ENCODE measurements at regions not wholly inside any gene's neighbourhood (a gene's known extent, or its start where the extent isn't known, plus 50 kb on each side); places are given as distances from the start of the nearest gene placed in this dataset.

DNA sequence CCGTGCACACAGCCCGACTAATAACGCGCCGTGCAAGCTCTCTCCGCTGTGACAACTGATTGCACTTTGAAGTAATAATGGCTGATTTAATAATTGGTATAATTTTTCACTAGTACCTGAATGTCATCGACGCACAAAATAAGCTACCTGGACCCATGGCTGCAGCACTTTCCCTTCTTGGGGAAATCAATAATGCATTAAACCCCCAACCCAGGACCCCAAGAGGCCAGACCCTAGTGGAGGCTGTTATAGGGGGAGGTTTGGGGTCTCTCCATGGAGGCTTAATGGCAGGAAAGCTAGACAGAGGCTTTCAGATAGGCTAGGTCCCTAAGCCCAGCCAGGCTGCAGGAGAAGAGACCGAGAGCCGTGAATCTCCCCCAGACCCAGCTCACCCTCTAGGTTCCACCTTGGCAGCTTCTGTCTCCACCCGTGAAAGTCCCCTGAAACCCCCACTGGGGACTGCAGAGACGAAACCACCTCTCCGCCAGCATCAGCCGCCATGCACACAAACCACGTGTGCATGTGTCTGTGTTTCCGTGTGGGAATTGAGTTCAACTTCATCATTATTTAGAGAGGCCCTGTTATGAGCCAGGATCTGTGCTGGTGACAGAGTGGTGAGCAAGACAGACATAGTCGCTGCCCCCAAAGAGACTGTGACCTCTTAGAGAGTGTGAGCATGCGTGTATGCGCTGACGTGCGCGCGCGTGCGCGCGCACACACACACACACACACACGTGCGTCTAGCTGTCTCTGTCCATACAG, 168.6 kb upstream of the MVB12B start:
- Mint-ChIP-seq H3K9me3 (no peaks in the 10 kb centered on the region), H3K4me1 (ENCODE audit: unreplicated experiment) (peaks cover 33% of the 10 kb centered on the region), H3K36me3 (no peaks in the 10 kb centered on the region), H3K27ac (no peak overlapping the region), H3K4me3 (peak overlapping the region; percentile 17), H3K27me3 (peaks cover 19% of the 10 kb centered on the region)
- DNase-seq (ENCODE audit: extremely low spot score, unreplicated experiment), result peak; percentile 55
- TF ChIP-seq, protein P1, sequence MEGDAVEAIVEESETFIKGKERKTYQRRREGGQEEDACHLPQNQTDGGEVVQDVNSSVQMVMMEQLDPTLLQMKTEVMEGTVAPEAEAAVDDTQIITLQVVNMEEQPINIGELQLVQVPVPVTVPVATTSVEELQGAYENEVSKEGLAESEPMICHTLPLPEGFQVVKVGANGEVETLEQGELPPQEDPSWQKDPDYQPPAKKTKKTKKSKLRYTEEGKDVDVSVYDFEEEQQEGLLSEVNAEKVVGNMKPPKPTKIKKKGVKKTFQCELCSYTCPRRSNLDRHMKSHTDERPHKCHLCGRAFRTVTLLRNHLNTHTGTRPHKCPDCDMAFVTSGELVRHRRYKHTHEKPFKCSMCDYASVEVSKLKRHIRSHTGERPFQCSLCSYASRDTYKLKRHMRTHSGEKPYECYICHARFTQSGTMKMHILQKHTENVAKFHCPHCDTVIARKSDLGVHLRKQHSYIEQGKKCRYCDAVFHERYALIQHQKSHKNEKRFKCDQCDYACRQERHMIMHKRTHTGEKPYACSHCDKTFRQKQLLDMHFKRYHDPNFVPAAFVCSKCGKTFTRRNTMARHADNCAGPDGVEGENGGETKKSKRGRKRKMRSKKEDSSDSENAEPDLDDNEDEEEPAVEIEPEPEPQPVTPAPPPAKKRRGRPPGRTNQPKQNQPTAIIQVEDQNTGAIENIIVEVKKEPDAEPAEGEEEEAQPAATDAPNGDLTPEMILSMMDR (conservative IDR thresholded peaks at IDR 0.05), result no peak

GRCh38 chr9:126158588-126159429, 167.8 kb upstream of the MVB12B start:
- Mint-ChIP-seq H3K9me3 (peaks cover 3% of the 10 kb centered on the region), H3K27me3 (peaks cover 22% of the 10 kb centered on the region), H3K4me3 (no peak overlapping the region), H3K36me3 (no peaks in the 10 kb centered on the region), H3K4me1 (ENCODE audit: unreplicated experiment) (peaks cover 33% of the 10 kb centered on the region), H3K27ac (no peak overlapping the region)
- TF ChIP-seq, protein P1 (conservative IDR thresholded peaks at IDR 0.05), result no peak
- peak; percentile 50 for DNase-seq (ENCODE audit: extremely low spot score, unreplicated experiment)

DNA sequence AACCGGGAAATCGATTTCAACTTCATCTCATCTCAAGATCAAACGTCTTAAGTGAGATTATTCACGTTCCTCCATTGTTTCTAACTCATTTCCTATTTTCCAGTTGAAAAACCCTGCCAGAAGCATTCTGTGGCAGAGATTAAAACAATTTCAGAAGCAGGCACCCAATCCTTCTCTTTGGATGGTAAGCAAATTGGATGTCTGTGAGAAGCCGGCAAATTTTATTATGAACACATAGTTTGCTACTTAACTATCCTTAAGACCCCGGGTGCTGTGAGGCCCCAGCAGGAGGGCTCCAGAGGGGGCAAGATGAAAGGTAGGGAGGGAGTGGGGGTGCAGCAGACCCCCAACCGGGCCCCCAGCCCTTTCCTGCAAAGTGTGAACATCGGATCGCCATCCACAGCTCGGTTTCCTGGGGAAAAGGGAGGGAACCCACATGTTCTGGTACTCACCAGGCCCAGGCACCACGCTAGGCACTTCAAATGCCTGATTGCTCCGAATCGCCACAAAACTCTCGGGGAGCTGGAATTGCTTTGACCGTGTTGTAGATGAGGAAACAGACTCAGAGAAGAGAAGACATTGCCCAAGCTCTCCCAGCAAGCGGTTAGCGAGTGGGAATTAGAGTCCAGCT, 167.1 kb upstream of the MVB12B start:
- DNase-seq (ENCODE audit: extremely low spot score, unreplicated experiment), result peak; percentile 58
- H3K27ac Mint-ChIP-seq, result no peak overlapping the region
- no peak overlapping the region for H3K4me3 Mint-ChIP-seq
- peaks cover 3% of the 10 kb centered on the region for H3K9me3 Mint-ChIP-seq
- H3K36me3 Mint-ChIP-seq, result no peaks in the 10 kb centered on the region
- peaks cover 22% of the 10 kb centered on the region for H3K27me3 Mint-ChIP-seq
- H3K4me1 Mint-ChIP-seq (ENCODE audit: unreplicated experiment), result peaks cover 33% of the 10 kb centered on the region
- TF ChIP-seq, protein P1 (conservative IDR thresholded peaks at IDR 0.05), result no peak

DNA sequence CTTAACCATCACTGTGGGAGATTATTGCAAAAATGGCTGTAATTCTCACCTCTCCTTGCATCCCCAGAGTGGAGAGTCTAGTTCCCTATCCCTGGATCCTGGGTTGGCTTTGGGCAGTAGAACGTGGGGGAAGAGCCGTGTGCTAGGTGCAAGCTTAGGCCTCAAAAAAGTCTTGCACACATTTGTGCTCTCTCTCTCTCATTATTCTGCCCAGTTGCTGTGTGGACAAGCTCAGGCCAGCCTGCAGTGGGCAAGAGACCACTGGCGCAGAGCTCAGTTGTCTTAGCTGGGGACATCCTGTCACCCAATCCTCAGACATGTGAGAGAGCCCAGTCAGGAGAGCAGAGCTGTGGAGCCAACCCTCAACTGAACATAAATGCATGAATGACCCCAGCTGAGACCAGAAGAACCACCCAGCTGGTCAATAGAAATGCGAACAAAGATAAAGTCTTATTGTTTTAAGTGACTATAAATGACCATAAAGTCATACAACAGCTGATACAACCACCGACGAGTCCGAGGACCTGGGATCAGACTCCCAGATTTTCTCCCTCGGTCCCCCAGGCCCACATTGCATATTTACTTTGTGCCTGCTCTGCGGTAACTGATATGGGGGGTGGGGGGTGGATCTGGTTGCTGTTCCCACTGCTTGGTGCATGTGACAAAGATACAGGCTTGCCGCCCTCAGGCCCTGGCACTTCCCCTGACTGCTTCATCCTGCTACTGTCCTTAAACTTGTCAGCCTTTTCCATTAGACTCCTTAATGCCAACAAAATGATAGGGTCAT, 166.4 kb upstream of the MVB12B start:
- H3K36me3 Mint-ChIP-seq, result no peaks in the 10 kb centered on the region
- no peak overlapping the region for H3K4me3 Mint-ChIP-seq
- H3K4me1 Mint-ChIP-seq (ENCODE audit: unreplicated experiment), result peaks cover 33% of the 10 kb centered on the region
- H3K9me3 Mint-ChIP-seq, result peaks cover 3% of the 10 kb centered on the region
- no peak overlapping the region for H3K27ac Mint-ChIP-seq
- peaks cover 22% of the 10 kb centered on the region for H3K27me3 Mint-ChIP-seq
- DNase-seq (ENCODE audit: extremely low spot score, unreplicated experiment), result no peak
- TF ChIP-seq, protein P1 (conservative IDR thresholded peaks at IDR 0.05), result no peak

DNA sequence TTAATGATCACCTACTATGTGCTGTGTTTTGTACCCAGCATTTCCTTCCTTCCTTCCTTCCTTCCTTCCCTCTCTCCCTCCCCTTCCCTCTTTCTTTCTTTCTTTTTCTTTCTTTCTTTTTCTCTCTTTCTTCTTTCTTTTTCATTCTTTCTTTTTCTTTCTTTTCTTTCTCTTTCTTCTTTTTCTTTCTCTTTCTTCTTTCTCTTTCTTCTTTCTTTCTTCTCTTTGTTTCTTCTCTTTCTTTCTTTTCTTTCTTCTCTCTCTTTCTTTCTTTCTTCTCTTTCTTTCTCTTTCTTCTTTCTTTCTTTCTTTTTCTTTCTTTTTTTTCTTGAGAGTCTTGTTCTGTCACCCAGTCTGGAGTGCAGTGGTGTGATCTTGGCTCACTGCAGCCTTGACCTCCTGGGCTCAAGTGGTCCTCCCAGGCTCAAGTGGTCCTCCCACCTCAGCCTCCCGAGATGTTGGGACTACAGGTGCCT, 165.7 kb upstream of the MVB12B start:
- DNase-seq (ENCODE audit: extremely low spot score, unreplicated experiment), result no peak
- H3K9me3 Mint-ChIP-seq, result peaks cover 3% of the 10 kb centered on the region
- no peak overlapping the region for H3K4me3 Mint-ChIP-seq
- TF ChIP-seq, protein P1 (conservative IDR thresholded peaks at IDR 0.05), result no peak
- peaks cover 22% of the 10 kb centered on the region for H3K27me3 Mint-ChIP-seq
- no peak overlapping the region for H3K27ac Mint-ChIP-seq
- no peaks in the 10 kb centered on the region for H3K36me3 Mint-ChIP-seq
- peaks cover 33% of the 10 kb centered on the region for H3K4me1 Mint-ChIP-seq (ENCODE audit: unreplicated experiment)
